Neuronal stem cell (in vitro differentiated cells): ENCODE measurements at regions not wholly inside any gene's neighbourhood (a gene's known extent, or its start where the extent isn't known, plus 50 kb on each side); places are given as distances from the start of the nearest gene placed in this dataset.
"Not testable (repeated sequence)": the region's sequence is repeated elsewhere in the genome, so short reads cannot be mapped to it uniquely, and the experiment has no call there.

Source experiments
- DNase-seq: peaks from one replicate; pipeline ENCODE4 v3.0.0-alpha.2; 2013; ENCODE audit warnings: low spot score
- H2AFZ ChIP-seq: one replicate; pipeline ENCODE4 v1.6.1; 2013; ENCODE audit warnings: mild to moderate bottlenecking, low read length, inconsistent platforms
- H2AK5ac ChIP-seq: 2 replicates; pipeline ENCODE4 v1.6.1; 2013; ENCODE audit warnings: low read depth, mild to moderate bottlenecking, inconsistent platforms, low read length, moderate library complexity, mixed read lengths
- H2BK120ac ChIP-seq: 2 replicates; pipeline ENCODE4 v1.6.1; 2013; ENCODE audit warnings: low read depth, mild to moderate bottlenecking, inconsistent platforms, low read length, moderate library complexity, mixed read lengths
- H2BK12ac ChIP-seq: one replicate; pipeline ENCODE4 v1.6.1; 2013; ENCODE audit warnings: low read length, inconsistent platforms
- H2BK15ac ChIP-seq: 2 replicates; pipeline ENCODE4 v1.6.1; 2013; ENCODE audit warnings: mild to moderate bottlenecking, low read length, inconsistent platforms, mixed read lengths
- H2BK5ac ChIP-seq: one replicate; pipeline ENCODE4 v1.6.1; 2013; ENCODE audit warnings: inconsistent platforms, mild to moderate bottlenecking, low read length, moderate library complexity
- H3K14ac ChIP-seq: one replicate; pipeline ENCODE4 v1.6.1; 2013; ENCODE audit warnings: low read length, inconsistent platforms
- H3K18ac ChIP-seq: 2 replicates; pipeline ENCODE4 v1.6.1; 2013; ENCODE audit warnings: low read length, inconsistent platforms
- H3K23ac ChIP-seq: 2 replicates; pipeline ENCODE4 v1.6.1; 2013; ENCODE audit warnings: low read depth, mild to moderate bottlenecking, mixed read lengths, low read length, inconsistent platforms; ENCODE audit not compliant: poor library complexity
- H3K27ac ChIP-seq: replicated peaks from 3 replicates; pipeline ENCODE4 v1.5.1; 2013; ENCODE audit warnings: low read length, inconsistent platforms
- H3K27me3 ChIP-seq, 3 experiments: 2 replicates each; pipeline ENCODE4 v1.6.1; 2013; ENCODE audit warnings: low read length in 3 of 3, mild to moderate bottlenecking in 2 of 3, inconsistent platforms in 1 of 3, low read depth in 1 of 3, mixed read lengths in 1 of 3, moderate library complexity in 1 of 3; ENCODE audit not compliant: control insufficient read depth in 3 of 3, insufficient read depth in 3 of 3
- H3K36me3 ChIP-seq, 2 donors: replicated peaks in 1 of 2; 2 replicates each; pipeline ENCODE4 v1.6.1; 2013; ENCODE audit warnings: low read length in 2 of 2; ENCODE audit not compliant: control insufficient read depth in 2 of 2, insufficient read depth in 2 of 2
- H3K4ac ChIP-seq: 2 replicates; pipeline ENCODE4 v1.6.1; 2013; ENCODE audit warnings: inconsistent platforms, mild to moderate bottlenecking, low read length, moderate library complexity
- H3K4me1 ChIP-seq, 2 donors: 1 replicate in 1 of 2; 2 replicates in 1 of 2; pipeline ENCODE4 v1.6.1; 2013; ENCODE audit warnings: low read length in 2 of 2, low read depth in 1 of 2; ENCODE audit not compliant: control insufficient read depth in 2 of 2, insufficient read depth in 1 of 2
- H3K4me2 ChIP-seq: one replicate; pipeline ENCODE4 v1.6.1; 2013; ENCODE audit warnings: mild to moderate bottlenecking, low read length, inconsistent platforms; ENCODE audit not compliant: insufficient read depth, poor library complexity, severe bottlenecking
- H3K4me3 ChIP-seq, 2 donors: 2 replicates each; pipeline ENCODE4 v1.5.1; 2013; ENCODE audit warnings: low read length in 2 of 2, mild to moderate bottlenecking in 2 of 2, inconsistent platforms in 1 of 2, moderate library complexity in 1 of 2
- H3K79me1 ChIP-seq: one replicate; pipeline ENCODE4 v1.6.1; 2013; ENCODE audit warnings: low read depth, mild to moderate bottlenecking, inconsistent platforms, low read length, moderate library complexity
- H3K9ac ChIP-seq: one replicate; pipeline ENCODE4 v1.6.1; 2013; ENCODE audit warnings: mild to moderate bottlenecking, low read depth, low read length, inconsistent platforms; ENCODE audit not compliant: poor library complexity
- H3K9me3 ChIP-seq, 2 donors: replicated peaks in 1 of 2; 2 replicates each; pipeline versions ENCODE3 to v1.6.1; 2013; ENCODE audit warnings: low read length in 2 of 2, mild to moderate bottlenecking in 2 of 2, inconsistent platforms in 1 of 2, low read depth in 1 of 2, mixed read lengths in 1 of 2, moderate library complexity in 1 of 2; ENCODE audit not compliant: control insufficient read depth in 2 of 2, insufficient read depth in 1 of 2
- H4K8ac ChIP-seq: one replicate; pipeline ENCODE4 v1.6.1; 2013; ENCODE audit warnings: low read depth, mild to moderate bottlenecking, inconsistent platforms, low read length, moderate library complexity
- H4K91ac ChIP-seq: one replicate; pipeline ENCODE4 v1.6.1; 2013; ENCODE audit warnings: low read length, low read depth, mild to moderate bottlenecking, inconsistent platforms; ENCODE audit not compliant: poor library complexity
- WGBS, 2 donors: extraction: QIAGEN DNeasy Blood & Tissue Kit; methylation state at CpG; one replicate each; pipeline ENCODE4 v1.1.7; 2013; ENCODE audit warnings: missing lambda C conversion rate in 2 of 2, mixed read lengths in 1 of 2; ENCODE audit not compliant: insufficient read length in 2 of 2, insufficient replicate concordance in 1 of 2; ENCODE audit errors: extremely low coverage in 2 of 2; 5-methylcytosine and 5-hydroxymethylcytosine counted together

DNA sequence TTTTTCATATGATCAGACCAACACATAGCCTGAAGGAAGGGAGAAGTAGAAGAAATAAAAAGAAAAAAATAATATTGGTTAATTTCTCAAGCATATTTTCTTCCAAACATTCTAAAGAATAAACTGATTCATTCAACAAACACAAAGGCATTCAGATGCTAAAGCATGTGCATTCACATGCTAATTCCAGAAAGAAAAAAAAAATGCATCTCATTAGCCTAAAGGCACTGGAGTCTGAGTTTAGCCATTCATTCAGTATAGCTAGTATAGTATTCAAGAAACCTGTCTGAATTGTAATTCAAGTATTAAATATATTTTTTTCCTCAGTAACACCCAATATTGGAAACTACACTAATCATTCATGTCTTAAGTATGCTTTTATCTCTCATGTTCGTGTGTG lies 61.0 kb upstream of the FER start:
- Histone ChIP-seq H3K4ac (no peak overlapping the region), H2BK12ac (no peak overlapping the region), H3K18ac (no peak overlapping the region), H3K27ac (no peak overlapping the region), H4K91ac (no peak overlapping the region), H2BK15ac (no peak overlapping the region), H3K36me3 (no peaks in the 10 kb centered on the region), H3K79me1 (no peaks in the 10 kb centered on the region), H2BK120ac (no peak overlapping the region), H3K4me2 (no peak overlapping the region), H3K4me1 (peaks cover 3 to 11% of the 10 kb centered on the region in 2 donors), H2AFZ (no peak overlapping the region), H3K4me3 (no peak overlapping the region), H3K9me3 (no peaks in the 10 kb centered on the region), H4K8ac (no peak overlapping the region), H2BK5ac (no peak overlapping the region), H3K9ac (no peak overlapping the region), H2AK5ac (no peak overlapping the region), H3K23ac (no peak overlapping the region), H3K14ac (no peak overlapping the region), H3K27me3 (no peaks in the 10 kb centered on the region)
- no CpG with 5 or more reads among the region's 1 CpG for WGBS, 2 donors
- DNase-seq: no peak

GRCh38 chr5:108685448-108686216 lies 62.1 kb upstream of the FER start:
- DNase-seq: peak; percentile 37
- WGBS, 2 donors: no CpG with 5 or more reads among the region's 19 CpGs

DNA sequence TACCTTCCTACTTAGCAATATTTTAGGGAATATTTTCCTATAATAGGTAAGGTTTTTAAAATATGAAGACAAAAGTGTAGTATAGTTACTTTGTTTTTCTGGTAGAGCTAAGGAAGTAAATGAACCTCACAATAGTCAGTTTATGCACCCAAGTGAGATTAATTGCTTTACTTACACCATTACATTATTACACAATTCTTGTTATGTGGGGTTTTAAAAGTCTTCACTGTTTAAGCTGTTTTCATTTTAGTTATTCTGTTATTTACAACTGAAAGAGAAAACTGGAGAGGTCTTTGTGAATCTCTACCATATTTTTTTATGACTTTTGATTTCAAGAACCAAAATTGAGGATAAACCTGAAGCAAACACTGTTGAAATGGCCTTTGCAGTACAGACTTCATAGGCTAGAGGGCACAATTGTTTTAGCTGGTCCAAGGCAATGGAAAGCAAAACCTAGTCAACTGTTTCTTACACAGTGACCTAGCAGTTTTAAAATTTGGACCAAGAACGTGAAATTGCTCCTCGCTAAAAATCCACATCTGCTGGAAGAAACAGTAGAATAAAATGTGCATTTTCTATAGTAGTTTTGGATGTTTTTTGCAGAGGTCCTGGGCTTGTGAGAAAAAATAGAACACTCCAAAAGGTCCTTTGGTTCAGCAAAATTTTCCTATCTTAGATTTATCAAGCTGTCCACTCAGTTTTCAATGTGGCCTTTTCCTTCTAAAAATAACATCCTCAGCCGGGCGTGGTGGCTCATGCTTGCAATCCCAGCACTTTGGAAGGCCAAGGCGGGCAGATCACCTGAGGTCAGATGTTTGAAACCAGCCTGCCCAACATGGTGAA lies 66.4 kb upstream of the FER start:
- Histone ChIP-seq H2BK12ac (no peak overlapping the region), H2AK5ac (no peak overlapping the region), H2BK15ac (no peak overlapping the region), H3K9ac (no peak overlapping the region), H3K27me3 (no peaks in the 10 kb centered on the region), H3K36me3 (no peaks in the 10 kb centered on the region), H2AFZ (peak overlapping the region; percentile 68), H3K18ac (no peak overlapping the region), H3K79me1 (no peaks in the 10 kb centered on the region), H2BK5ac (no peak overlapping the region), H3K4ac (no peak overlapping the region), H3K4me2 (no peak overlapping the region), H3K4me3 (no peak overlapping the region), H4K8ac (no peak overlapping the region), H3K27ac (no peak overlapping the region), H3K4me1 (peaks cover 0 to 9% of the 10 kb centered on the region in 2 donors), H3K14ac (no peak overlapping the region), H3K23ac (no peak overlapping the region), H3K9me3 (no peaks in the 10 kb centered on the region), H4K91ac (no peak overlapping the region), H2BK120ac (no peak overlapping the region)
- no CpG with 5 or more reads among the region's 5 CpGs for WGBS, 2 donors
- peak; percentile 35 for DNase-seq

More at GRCh38 chr5:108685448-108686216, 62.1 kb upstream of the FER start:
- H2BK5ac ChIP-seq, H2BK15ac ChIP-seq, H3K79me1 ChIP-seq, H3K36me3 ChIP-seq, H3K27ac ChIP-seq, H4K91ac ChIP-seq, H3K4ac ChIP-seq, H3K9ac ChIP-seq, H2BK12ac ChIP-seq, H3K27me3 ChIP-seq, H3K4me3 ChIP-seq, H3K23ac ChIP-seq, H2BK120ac ChIP-seq, H3K14ac ChIP-seq, H3K9me3 ChIP-seq, H2AK5ac ChIP-seq: not testable (repeated sequence)
- Histone ChIP-seq H3K18ac (peak overlapping the region; percentile 77), H4K8ac (peak overlapping the region; percentile 23), H3K4me1 (peaks cover 3 to 11% of the 10 kb centered on the region in 2 donors), H3K4me2 (peak overlapping the region; percentile 43), H2AFZ (peak overlapping the region; percentile 71)

DNA sequence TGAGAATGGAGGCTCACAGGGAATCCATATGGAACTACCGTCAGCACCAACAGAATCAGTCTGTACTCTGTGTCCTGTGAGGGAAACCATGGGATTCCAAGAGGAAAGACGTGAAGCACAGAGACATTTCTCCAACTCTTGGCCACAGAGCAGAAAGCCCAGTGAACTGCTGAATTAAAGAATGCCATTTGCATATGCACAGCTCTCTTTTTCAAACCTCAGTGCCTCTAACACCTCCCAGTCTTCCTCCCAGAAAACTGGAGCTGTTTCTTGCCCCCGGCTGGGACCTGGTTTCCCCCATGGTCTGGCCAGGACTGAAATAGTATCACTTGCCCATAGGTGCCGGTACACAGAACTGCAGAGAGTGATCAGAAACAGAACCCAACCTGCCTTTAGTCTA lies 69.6 kb upstream of the FER start:
- no peaks in the 10 kb centered on the region for H3K27me3 ChIP-seq
- H3K4me2 ChIP-seq: no peak overlapping the region
- no peak overlapping the region for H2AK5ac ChIP-seq
- H2BK120ac ChIP-seq: no peak overlapping the region
- H3K27ac ChIP-seq: no peak overlapping the region
- no peak for DNase-seq
- H4K8ac ChIP-seq: no peak overlapping the region
- no peak overlapping the region for H2BK5ac ChIP-seq
- H3K23ac ChIP-seq: no peak overlapping the region
- H3K4me1 ChIP-seq: no peaks in the 10 kb centered on the region
- no peak overlapping the region for H3K4me3 ChIP-seq
- WGBS, 2 donors: no CpG with 5 or more reads among the region's 4 CpGs
- peak overlapping the region; percentile 26 for H2AFZ ChIP-seq
- no peak overlapping the region for H3K18ac ChIP-seq
- H3K14ac ChIP-seq: no peak overlapping the region
- no peak overlapping the region for H3K4ac ChIP-seq
- no peaks in the 10 kb centered on the region for H3K36me3 ChIP-seq
- H3K9ac ChIP-seq: no peak overlapping the region
- no peak overlapping the region for H2BK15ac ChIP-seq
- H3K9me3 ChIP-seq: no peaks in the 10 kb centered on the region
- H2BK12ac ChIP-seq: no peak overlapping the region
- no peaks in the 10 kb centered on the region for H3K79me1 ChIP-seq
- H4K91ac ChIP-seq: no peak overlapping the region
